ENCODE measurements at regions not wholly inside any gene's neighbourhood (a gene's known extent, or its start where the extent isn't known, plus 50 kb on each side); places are given as distances from the start of the nearest gene placed in this dataset.

- Histone ChIP-seq H3K4me1 (ENCODE audit: control insufficient read depth, insufficient read depth, low read length, unreplicated experiment) (no peaks in the 10 kb centered on the region), H3K27me3 (ENCODE audit: insufficient read depth, low read length) (no peaks in the 10 kb centered on the region), H3K79me2 (ENCODE audit: control insufficient read depth, insufficient read depth, low read length, unreplicated experiment) (no peaks in the 10 kb centered on the region), H3K4me3 (ENCODE audit: low read depth, low read length) (no peak overlapping the region), H3K36me3 (ENCODE audit: insufficient read depth, low read length) (no peaks in the 10 kb centered on the region), H2AFZ (ENCODE audit: low read length, unreplicated experiment) (no peak overlapping the region), H3K27ac (ENCODE audit: low read depth, low read length) (no peak overlapping the region)
Observed at GRCh38 chr10:10164848-10165247, 852.8 kb upstream of the CELF2 start.

GRCh38 chr10:10165415-10165814 lies 852.3 kb upstream of the CELF2 start:
- Histone ChIP-seq H3K4me3 (ENCODE audit: low read depth, low read length) (no peak overlapping the region), H3K27ac (ENCODE audit: low read depth, low read length) (no peak overlapping the region), H3K27me3 (ENCODE audit: insufficient read depth, low read length) (no peaks in the 10 kb centered on the region), H3K36me3 (ENCODE audit: insufficient read depth, low read length) (no peaks in the 10 kb centered on the region), H3K79me2 (ENCODE audit: control insufficient read depth, insufficient read depth, low read length, unreplicated experiment) (no peaks in the 10 kb centered on the region), H3K4me1 (ENCODE audit: control insufficient read depth, insufficient read depth, low read length, unreplicated experiment) (no peaks in the 10 kb centered on the region), H2AFZ (ENCODE audit: low read length, unreplicated experiment) (no peak overlapping the region)

- Histone ChIP-seq H3K36me3 (ENCODE audit: insufficient read depth, low read length) (no peaks in the 10 kb centered on the region), H3K4me1 (ENCODE audit: control insufficient read depth, insufficient read depth, low read length, unreplicated experiment) (no peaks in the 10 kb centered on the region), H2AFZ (ENCODE audit: low read length, unreplicated experiment) (no peak overlapping the region), H3K27ac (ENCODE audit: low read depth, low read length) (no peak overlapping the region), H3K4me3 (ENCODE audit: low read depth, low read length) (no peak overlapping the region), H3K79me2 (ENCODE audit: control insufficient read depth, insufficient read depth, low read length, unreplicated experiment) (no peaks in the 10 kb centered on the region), H3K27me3 (ENCODE audit: insufficient read depth, low read length) (no peaks in the 10 kb centered on the region)
Observed at GRCh38 chr10:10178476-10178875, 839.2 kb upstream of the CELF2 start.

- Histone ChIP-seq H2AFZ (ENCODE audit: low read length, unreplicated experiment) (no peak overlapping the region), H3K4me1 (ENCODE audit: control insufficient read depth, insufficient read depth, low read length, unreplicated experiment) (peaks cover 10% of the 10 kb centered on the region)
Observed at GRCh38 chr10:10193848-10194247, 823.8 kb upstream of the CELF2 start.

GRCh38 chr10:10196701-10197100 lies 821.0 kb upstream of the CELF2 start:
- Histone ChIP-seq H3K4me1 (ENCODE audit: control insufficient read depth, insufficient read depth, low read length, unreplicated experiment) (peaks cover 8% of the 10 kb centered on the region), H3K36me3 (ENCODE audit: insufficient read depth, low read length) (no peaks in the 10 kb centered on the region), H3K4me3 (ENCODE audit: low read depth, low read length) (no peak overlapping the region), H3K27me3 (ENCODE audit: insufficient read depth, low read length) (no peaks in the 10 kb centered on the region), H3K27ac (ENCODE audit: low read depth, low read length) (no peak overlapping the region), H2AFZ (ENCODE audit: low read length, unreplicated experiment) (no peak overlapping the region), H3K79me2 (ENCODE audit: control insufficient read depth, insufficient read depth, low read length, unreplicated experiment) (no peaks in the 10 kb centered on the region)

More at GRCh38 chr10:10193848-10194247, 823.8 kb upstream of the CELF2 start:
- H3K27ac ChIP-seq (ENCODE audit: low read depth, low read length): no peak overlapping the region
- no peak overlapping the region for H3K4me3 ChIP-seq (ENCODE audit: low read depth, low read length)
- H3K27me3 ChIP-seq (ENCODE audit: insufficient read depth, low read length): no peaks in the 10 kb centered on the region
- H3K79me2 ChIP-seq (ENCODE audit: control insufficient read depth, insufficient read depth, low read length, unreplicated experiment): no peaks in the 10 kb centered on the region
- no peaks in the 10 kb centered on the region for H3K36me3 ChIP-seq (ENCODE audit: insufficient read depth, low read length)

GRCh38 chr10:10197423-10197822 lies 820.2 kb upstream of the CELF2 start:
- Histone ChIP-seq H3K27ac (ENCODE audit: low read depth, low read length) (no peak overlapping the region), H3K79me2 (ENCODE audit: control insufficient read depth, insufficient read depth, low read length, unreplicated experiment) (no peaks in the 10 kb centered on the region), H3K27me3 (ENCODE audit: insufficient read depth, low read length) (no peaks in the 10 kb centered on the region), H2AFZ (ENCODE audit: low read length, unreplicated experiment) (no peak overlapping the region), H3K4me1 (ENCODE audit: control insufficient read depth, insufficient read depth, low read length, unreplicated experiment) (peaks cover under 1% of the 10 kb centered on the region), H3K36me3 (ENCODE audit: insufficient read depth, low read length) (no peaks in the 10 kb centered on the region), H3K4me3 (ENCODE audit: low read depth, low read length) (no peak overlapping the region)

GRCh38 chr10:10198363-10198762 lies 819.3 kb upstream of the CELF2 start:
- no peak overlapping the region for H2AFZ ChIP-seq (ENCODE audit: low read length, unreplicated experiment)
- H3K79me2 ChIP-seq (ENCODE audit: control insufficient read depth, insufficient read depth, low read length, unreplicated experiment): no peaks in the 10 kb centered on the region
- no peak overlapping the region for H3K27ac ChIP-seq (ENCODE audit: low read depth, low read length)

GRCh38 chr10:10204415-10204814 lies 813.3 kb upstream of the CELF2 start:
- no peak overlapping the region for H3K4me3 ChIP-seq (ENCODE audit: low read depth, low read length)
- no peak overlapping the region for H3K27ac ChIP-seq (ENCODE audit: low read depth, low read length)
- no peaks in the 10 kb centered on the region for H3K4me1 ChIP-seq (ENCODE audit: control insufficient read depth, insufficient read depth, low read length, unreplicated experiment)
- no peaks in the 10 kb centered on the region for H3K36me3 ChIP-seq (ENCODE audit: insufficient read depth, low read length)
- H3K79me2 ChIP-seq (ENCODE audit: control insufficient read depth, insufficient read depth, low read length, unreplicated experiment): no peaks in the 10 kb centered on the region
- no peaks in the 10 kb centered on the region for H3K27me3 ChIP-seq (ENCODE audit: insufficient read depth, low read length)
- no peak overlapping the region for H2AFZ ChIP-seq (ENCODE audit: low read length, unreplicated experiment)

More at GRCh38 chr10:10198363-10198762, 819.3 kb upstream of the CELF2 start:
- no peaks in the 10 kb centered on the region for H3K36me3 ChIP-seq (ENCODE audit: insufficient read depth, low read length)
- no peaks in the 10 kb centered on the region for H3K4me1 ChIP-seq (ENCODE audit: control insufficient read depth, insufficient read depth, low read length, unreplicated experiment)
- no peaks in the 10 kb centered on the region for H3K27me3 ChIP-seq (ENCODE audit: insufficient read depth, low read length)
- no peak overlapping the region for H3K4me3 ChIP-seq (ENCODE audit: low read depth, low read length)

- Histone ChIP-seq H3K79me2 (ENCODE audit: control insufficient read depth, insufficient read depth, low read length, unreplicated experiment) (no peaks in the 10 kb centered on the region), H3K4me1 (ENCODE audit: control insufficient read depth, insufficient read depth, low read length, unreplicated experiment) (no peaks in the 10 kb centered on the region), H3K36me3 (ENCODE audit: insufficient read depth, low read length) (no peaks in the 10 kb centered on the region), H3K27me3 (ENCODE audit: insufficient read depth, low read length) (no peaks in the 10 kb centered on the region), H3K27ac (ENCODE audit: low read depth, low read length) (no peak overlapping the region), H3K4me3 (ENCODE audit: low read depth, low read length) (no peak overlapping the region), H2AFZ (ENCODE audit: low read length, unreplicated experiment) (no peak overlapping the region)
Observed at GRCh38 chr10:10205906-10206305, 811.8 kb upstream of the CELF2 start.

GRCh38 chr10:10207538-10207937 lies 810.1 kb upstream of the CELF2 start:
- no peaks in the 10 kb centered on the region for H3K36me3 ChIP-seq (ENCODE audit: insufficient read depth, low read length)
- H3K4me3 ChIP-seq (ENCODE audit: low read depth, low read length): no peak overlapping the region
- H3K27ac ChIP-seq (ENCODE audit: low read depth, low read length): no peak overlapping the region
- no peaks in the 10 kb centered on the region for H3K4me1 ChIP-seq (ENCODE audit: control insufficient read depth, insufficient read depth, low read length, unreplicated experiment)
- no peaks in the 10 kb centered on the region for H3K79me2 ChIP-seq (ENCODE audit: control insufficient read depth, insufficient read depth, low read length, unreplicated experiment)
- no peak overlapping the region for H2AFZ ChIP-seq (ENCODE audit: low read length, unreplicated experiment)
- no peaks in the 10 kb centered on the region for H3K27me3 ChIP-seq (ENCODE audit: insufficient read depth, low read length)

- H3K27ac ChIP-seq (ENCODE audit: low read depth, low read length): no peak overlapping the region
- H3K4me3 ChIP-seq (ENCODE audit: low read depth, low read length): no peak overlapping the region
- H3K4me1 ChIP-seq (ENCODE audit: control insufficient read depth, insufficient read depth, low read length, unreplicated experiment): no peaks in the 10 kb centered on the region
- no peak overlapping the region for H2AFZ ChIP-seq (ENCODE audit: low read length, unreplicated experiment)
- no peaks in the 10 kb centered on the region for H3K36me3 ChIP-seq (ENCODE audit: insufficient read depth, low read length)
- H3K27me3 ChIP-seq (ENCODE audit: insufficient read depth, low read length): no peaks in the 10 kb centered on the region
- H3K79me2 ChIP-seq (ENCODE audit: control insufficient read depth, insufficient read depth, low read length, unreplicated experiment): no peaks in the 10 kb centered on the region
Observed at GRCh38 chr10:10208196-10208595, 809.5 kb upstream of the CELF2 start.
